Lung (tissue), 11 donors: ENCODE measurements at regions not wholly inside any gene's neighbourhood (a gene's known extent, or its start where the extent isn't known, plus 50 kb on each side); places are given as distances from the start of the nearest gene placed in this dataset.

Source experiments
- ATAC-seq: fragments of 200-7000 bp; cut with Tn5 transposase; one replicate; pipeline ENCODE4 v1.9.1; 2020; ENCODE audit warnings: moderate number of reproducible peaks; ENCODE audit not compliant: insufficient read depth, low FRiP score
- DNase-seq, 3 donors: peaks; one replicate each; pipeline ENCODE4 v3.0.0-alpha.2; 2013 to 2017
- H3K27ac ChIP-seq, 2 donors: one replicate each; pipeline ENCODE4 v1.5.1; 2013; ENCODE audit warnings: mild to moderate bottlenecking in 2 of 2, moderate library complexity in 2 of 2, control low read depth in 1 of 2, inconsistent platforms in 1 of 2, low read depth in 1 of 2, low read length in 1 of 2
- H3K27me3 ChIP-seq, 3 donors: one replicate each; pipeline ENCODE4 v1.5.1; 2013; ENCODE audit warnings: low read length in 2 of 3; ENCODE audit not compliant: control insufficient read depth in 3 of 3, insufficient read depth in 3 of 3
- H3K36me3 ChIP-seq, 4 donors: one replicate each; pipeline ENCODE4 v1.5.1; 2013; ENCODE audit warnings: low read length in 4 of 4, mild to moderate bottlenecking in 1 of 4, moderate library complexity in 1 of 4; ENCODE audit not compliant: control insufficient read depth in 4 of 4, insufficient read depth in 4 of 4
- H3K4me1 ChIP-seq, 5 donors: one replicate each; pipeline ENCODE4 v1.5.1; 2013; ENCODE audit warnings: low read length in 5 of 5, mild to moderate bottlenecking in 2 of 5, moderate library complexity in 1 of 5; ENCODE audit not compliant: control insufficient read depth in 5 of 5, insufficient read depth in 5 of 5
- H3K4me3 ChIP-seq: one replicate; pipeline ENCODE4 v1.5.1; 2013; ENCODE audit warnings: mild to moderate bottlenecking, control low read depth, moderate library complexity
- H3K9ac ChIP-seq, 2 donors: one replicate each; pipeline ENCODE4 v1.5.1; 2013; ENCODE audit warnings: low read length in 2 of 2, control low read depth in 1 of 2; ENCODE audit not compliant: insufficient read depth in 1 of 2
- H3K9me3 ChIP-seq, 4 donors: one replicate each; pipeline ENCODE4 v1.5.1; 2013; ENCODE audit warnings: low read length in 3 of 4, mild to moderate bottlenecking in 1 of 4, moderate library complexity in 1 of 4; ENCODE audit not compliant: control insufficient read depth in 4 of 4, insufficient read depth in 3 of 4
- WGBS, 2 donors: extraction: QIAGEN DNeasy Blood & Tissue Kit; methylation state at CpG; one replicate each; pipeline ENCODE4 v1.1.7; 2013; 5-methylcytosine and 5-hydroxymethylcytosine counted together
- TF ChIP-seq, protein P1 (sequence below): IDR thresholded peaks from 2 replicates; pipeline ENCODE4 v1.5.1; 2012; ENCODE audit warnings: mild to moderate bottlenecking; ENCODE audit errors: control extremely low read depth, extremely low read depth
- donor health status: control.
- donor health status: control.
- donor health status: Bipolar disorder and iron deficiency.
- donor health status: healthy.
- donor health status: DM: yes; HTN: yes; CAD: no.

DNA sequence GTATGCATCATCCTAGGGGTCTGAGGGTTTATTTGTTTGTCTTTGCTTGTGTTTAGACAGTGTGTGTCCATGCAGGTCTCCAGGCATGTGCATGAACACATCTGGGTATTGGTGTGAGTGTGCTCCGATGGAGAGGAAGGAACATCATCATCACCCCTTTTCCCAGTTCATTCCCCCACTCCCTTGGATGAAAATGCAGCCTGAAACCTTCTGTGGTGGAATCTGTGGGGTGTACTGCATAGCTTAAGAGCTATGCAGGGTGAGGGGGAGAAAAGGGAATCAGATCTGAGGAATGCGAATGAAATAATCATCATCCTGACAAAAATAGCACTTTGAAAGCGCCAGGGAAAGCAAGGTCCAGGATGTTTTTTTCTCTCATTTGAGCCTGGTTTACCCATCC, 520.1 kb downstream of the NTRK3 start:
- Histone ChIP-seq H3K4me1 (no peaks in the 10 kb centered on the region), H3K9ac (no peak overlapping the region), H3K4me3 (no peak overlapping the region), H3K9me3 (peaks cover 0 to 2% (median 0%) of the 10 kb centered on the region in 4 donors), H3K27me3 (no peaks in the 10 kb centered on the region), H3K27ac (no peak overlapping the region), H3K36me3 (no peaks in the 10 kb centered on the region)
- TF ChIP-seq, protein P1, sequence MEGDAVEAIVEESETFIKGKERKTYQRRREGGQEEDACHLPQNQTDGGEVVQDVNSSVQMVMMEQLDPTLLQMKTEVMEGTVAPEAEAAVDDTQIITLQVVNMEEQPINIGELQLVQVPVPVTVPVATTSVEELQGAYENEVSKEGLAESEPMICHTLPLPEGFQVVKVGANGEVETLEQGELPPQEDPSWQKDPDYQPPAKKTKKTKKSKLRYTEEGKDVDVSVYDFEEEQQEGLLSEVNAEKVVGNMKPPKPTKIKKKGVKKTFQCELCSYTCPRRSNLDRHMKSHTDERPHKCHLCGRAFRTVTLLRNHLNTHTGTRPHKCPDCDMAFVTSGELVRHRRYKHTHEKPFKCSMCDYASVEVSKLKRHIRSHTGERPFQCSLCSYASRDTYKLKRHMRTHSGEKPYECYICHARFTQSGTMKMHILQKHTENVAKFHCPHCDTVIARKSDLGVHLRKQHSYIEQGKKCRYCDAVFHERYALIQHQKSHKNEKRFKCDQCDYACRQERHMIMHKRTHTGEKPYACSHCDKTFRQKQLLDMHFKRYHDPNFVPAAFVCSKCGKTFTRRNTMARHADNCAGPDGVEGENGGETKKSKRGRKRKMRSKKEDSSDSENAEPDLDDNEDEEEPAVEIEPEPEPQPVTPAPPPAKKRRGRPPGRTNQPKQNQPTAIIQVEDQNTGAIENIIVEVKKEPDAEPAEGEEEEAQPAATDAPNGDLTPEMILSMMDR = no peak
- ATAC-seq (no peak), DNase-seq (no peak)
- WGBS, 2 donors = 73 to 95% methylated on average over 3 of the region's 3 CpGs

DNA sequence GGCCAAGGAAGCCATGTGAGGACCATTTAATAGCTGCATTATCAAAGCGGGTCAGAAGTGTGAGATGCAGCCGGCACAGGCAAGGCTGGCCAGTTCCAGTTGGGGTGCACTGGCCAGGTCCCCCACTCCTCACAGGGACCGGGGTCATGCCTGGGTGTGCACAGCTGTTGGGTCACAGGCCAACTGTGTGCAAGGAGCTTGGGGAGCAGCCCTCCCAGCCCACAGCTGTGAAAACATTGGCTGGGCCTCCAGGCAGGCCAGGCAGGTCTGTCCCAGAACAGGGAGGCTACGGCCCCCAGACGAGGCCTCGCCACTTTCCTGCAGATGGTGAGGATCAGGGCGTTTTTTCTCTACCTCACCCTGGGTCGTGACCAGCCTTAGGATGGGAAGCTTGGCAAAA, 521.0 kb downstream of the NTRK3 start:
- Histone ChIP-seq H3K9me3 (peaks cover 0 to 2% (median 0%) of the 10 kb centered on the region in 4 donors), H3K4me1 (no peaks in the 10 kb centered on the region), H3K36me3 (no peaks in the 10 kb centered on the region), H3K27me3 (no peaks in the 10 kb centered on the region), H3K27ac (no peak overlapping the region), H3K4me3 (no peak overlapping the region), H3K9ac (no peak overlapping the region)
- DNase-seq = no peak
- ATAC-seq = no peak
- WGBS, 2 donors = 80 to 86% methylated on average over 8 of the region's 8 CpGs
- TF ChIP-seq, protein P1 = no peak

DNA sequence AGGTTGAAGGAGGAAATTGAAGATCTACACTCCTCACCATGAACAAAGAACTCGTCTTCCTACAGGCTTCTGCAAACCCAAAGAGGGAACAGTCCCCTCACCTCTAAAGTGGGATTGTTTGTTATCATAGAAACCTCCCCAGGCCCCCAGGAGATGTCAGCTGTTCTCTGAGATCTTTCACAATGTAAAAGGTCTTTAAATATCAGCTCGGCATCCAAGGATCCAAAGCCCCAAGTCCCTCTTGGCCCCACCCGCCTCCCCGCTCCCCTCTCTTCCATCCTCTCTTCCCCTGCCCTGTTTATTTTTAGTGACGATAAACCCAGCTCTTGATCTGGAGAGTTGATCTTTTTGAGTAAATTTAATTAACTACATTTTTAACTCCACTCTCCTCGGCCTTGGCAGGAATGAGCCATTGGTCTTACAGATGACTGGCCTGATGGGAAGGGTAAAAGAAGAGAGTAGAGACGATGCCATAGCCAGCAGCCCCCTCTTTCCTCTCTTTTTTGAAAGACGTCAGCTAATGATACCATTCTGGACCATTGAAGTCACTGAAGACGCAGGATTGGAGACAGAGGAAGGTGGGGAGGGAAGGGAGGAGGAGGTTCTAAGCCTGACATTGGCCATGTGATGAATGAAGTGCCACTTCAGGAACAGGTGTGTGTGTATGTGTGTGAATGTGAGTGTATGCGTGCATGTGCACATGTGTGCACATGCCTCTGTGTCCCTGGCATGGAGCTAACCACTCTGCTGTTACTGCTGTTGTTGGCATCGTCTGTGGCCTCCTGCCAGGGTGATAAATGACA, 521.8 kb downstream of the NTRK3 start:
- ATAC-seq (no peak), DNase-seq (no peak)
- Histone ChIP-seq H3K27me3 (no peaks in the 10 kb centered on the region), H3K27ac (no peak overlapping the region), H3K4me3 (no peak overlapping the region), H3K9me3 (peaks cover 0 to 3% (median 0%) of the 10 kb centered on the region in 4 donors), H3K9ac (no peak overlapping the region), H3K36me3 (no peaks in the 10 kb centered on the region), H3K4me1 (no peaks in the 10 kb centered on the region)
- TF ChIP-seq, protein P1 = no peak
- WGBS, 2 donors = 72 to 80% methylated on average over 11 of the region's 11 CpGs
